Testis (tissue), 2 donors: ENCODE measurements at regions not wholly inside any gene's neighbourhood (a gene's known extent, or its start where the extent isn't known, plus 50 kb on each side); places are given as distances from the start of the nearest gene placed in this dataset.

Source experiments
- CTCF ChIP-seq, 3 experiments: fragments of 450-650 bp in 2 of 3; fragments of 200-600 bp in 1 of 3; sonication (generic) in 1 of 3; IDR thresholded peaks; one replicate each; pipeline ENCODE4 v1.5.1; 2016 to 2019; ENCODE audit warnings: antibody characterized with exemption in 3 of 3, mild to moderate bottlenecking in 2 of 3, moderate library complexity in 1 of 3
- POLR2A ChIP-seq: fragments of 450-650 bp; IDR thresholded peaks from one replicate; pipeline ENCODE4 v1.6.1; 2017; ENCODE audit warnings: antibody characterized with exemption, mild to moderate bottlenecking, moderate library complexity

- TF ChIP-seq POLR2A (no peak), CTCF (IDR thresholded peaks at IDR 0.05) (no peak)
These were observed 82.6 kb upstream of the SPTLC3 start for GRCh38 chr20:12925863-12926793.
